Activated T-helper 9 cell treated with anti-CD3 and anti-CD28 coated beads, Interleukin-2, amount 50 U/mL, for 16 hours (primary cell): ENCODE measurements at regions not wholly inside any gene's neighbourhood (a gene's known extent, or its start where the extent isn't known, plus 50 kb on each side); places are given as distances from the start of the nearest gene placed in this dataset.
"Not testable (repeated sequence)": the region's sequence is repeated elsewhere in the genome, so short reads cannot be mapped to it uniquely, and the experiment has no call there.

Experiments
- DNase-seq: peaks from one replicate; pipeline ENCODE4 v3.0.0-alpha.2; 2020; ENCODE audit warnings: low read depth

DNA sequence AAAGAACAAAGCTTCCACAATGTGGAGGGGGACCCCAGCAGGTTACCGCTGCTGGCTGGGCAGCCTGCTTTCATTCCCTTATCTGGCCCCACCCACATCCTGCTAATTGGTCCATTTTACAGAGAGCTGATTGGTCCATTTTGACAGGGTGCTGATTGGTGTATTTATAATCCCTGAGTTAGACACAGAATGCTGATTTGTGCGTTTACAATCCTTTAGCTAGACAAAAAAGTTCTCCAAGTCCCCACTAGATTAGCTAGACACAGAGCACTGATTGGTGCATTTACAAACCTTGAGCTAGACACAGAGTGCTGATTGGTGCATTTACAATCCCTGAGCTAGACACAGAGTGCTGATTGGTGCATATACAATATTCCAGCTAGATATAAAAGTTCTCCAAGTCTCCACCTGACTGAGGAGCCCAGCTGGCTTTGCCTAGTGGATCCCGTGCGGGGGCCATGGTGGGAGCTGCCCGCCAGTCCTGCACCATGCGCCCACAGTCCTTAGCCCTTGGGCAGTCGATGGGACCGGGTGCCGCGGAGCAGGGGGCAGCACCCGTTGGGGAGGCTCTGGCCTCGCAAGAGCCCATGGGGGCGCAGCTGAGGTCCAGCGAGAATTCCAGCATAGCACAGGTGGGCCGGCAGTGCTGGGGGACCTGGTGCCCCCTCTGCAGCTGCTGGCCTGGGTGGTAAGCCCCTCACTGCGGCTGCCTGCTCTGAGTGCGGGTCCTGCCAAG, 88.8 kb upstream of the MYLIP start:
- DNase-seq: not testable (repeated sequence)

DNA sequence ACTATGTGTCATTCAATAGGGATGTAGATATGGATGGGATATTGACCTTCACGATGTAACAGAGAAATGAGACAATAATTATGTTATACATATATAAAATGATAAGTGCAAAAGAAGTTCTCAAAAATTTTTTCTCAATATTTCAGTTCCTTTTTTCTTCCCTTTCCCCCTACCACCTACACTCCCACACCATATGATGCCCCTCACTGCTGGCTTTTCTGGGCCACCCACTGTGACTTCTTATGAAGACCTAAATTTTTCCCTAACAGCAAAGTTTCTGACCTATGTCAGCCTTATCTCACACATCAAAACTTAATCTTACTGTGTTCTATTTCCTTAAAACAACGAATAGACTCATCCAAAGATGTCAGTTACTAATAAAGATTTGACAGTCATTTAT, 89.9 kb upstream of the MYLIP start:
- no peak for DNase-seq

DNA sequence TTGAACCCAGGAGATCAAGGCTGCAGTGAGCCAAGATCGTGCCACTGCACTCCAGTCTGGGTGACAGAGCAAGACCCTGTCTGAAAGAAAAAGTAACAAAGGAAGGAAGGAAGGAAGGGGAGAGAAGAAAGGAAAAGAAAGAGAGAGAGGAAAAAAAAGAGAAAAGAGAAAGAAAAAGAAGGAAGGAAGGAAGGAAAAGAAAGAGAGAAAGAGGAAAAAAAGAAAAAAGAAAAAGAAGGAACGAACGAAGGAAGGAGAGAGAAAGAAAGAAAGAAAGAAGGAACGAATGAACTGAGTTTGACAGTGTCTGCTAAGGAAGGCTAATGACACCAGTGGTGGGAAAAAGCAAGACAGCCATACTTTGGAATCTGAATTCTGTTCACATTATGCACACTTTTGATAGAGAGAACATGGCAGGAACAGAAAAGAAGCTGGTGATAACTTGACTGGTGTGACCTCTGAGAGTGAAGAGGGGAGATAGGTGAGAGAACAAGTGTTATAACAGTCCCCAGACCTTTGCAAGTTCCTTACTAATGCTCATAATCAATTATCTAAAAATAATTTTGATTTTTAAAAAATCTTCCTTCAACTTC, 93.3 kb upstream of the MYLIP start:
- no peak for DNase-seq

DNA sequence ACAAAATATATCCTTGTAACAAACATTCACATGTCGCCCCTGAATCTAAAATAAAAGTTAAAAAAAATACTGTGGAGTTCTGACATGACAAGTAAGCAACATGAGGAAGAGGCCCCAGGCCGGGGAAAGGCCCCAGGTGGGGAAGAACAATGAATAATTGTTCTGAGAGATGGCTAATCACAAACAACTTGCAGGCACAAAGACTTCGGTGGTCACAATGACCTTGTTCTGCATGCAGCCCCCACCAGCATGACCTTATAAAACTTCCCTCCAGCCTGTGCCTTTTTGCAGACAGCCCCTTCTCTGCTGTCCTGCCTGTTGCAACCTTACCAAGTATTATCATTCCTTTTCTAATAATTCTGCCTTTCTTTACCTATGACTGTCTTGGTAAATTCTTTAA, 95.7 kb upstream of the MYLIP start:
- DNase-seq: no peak

DNA sequence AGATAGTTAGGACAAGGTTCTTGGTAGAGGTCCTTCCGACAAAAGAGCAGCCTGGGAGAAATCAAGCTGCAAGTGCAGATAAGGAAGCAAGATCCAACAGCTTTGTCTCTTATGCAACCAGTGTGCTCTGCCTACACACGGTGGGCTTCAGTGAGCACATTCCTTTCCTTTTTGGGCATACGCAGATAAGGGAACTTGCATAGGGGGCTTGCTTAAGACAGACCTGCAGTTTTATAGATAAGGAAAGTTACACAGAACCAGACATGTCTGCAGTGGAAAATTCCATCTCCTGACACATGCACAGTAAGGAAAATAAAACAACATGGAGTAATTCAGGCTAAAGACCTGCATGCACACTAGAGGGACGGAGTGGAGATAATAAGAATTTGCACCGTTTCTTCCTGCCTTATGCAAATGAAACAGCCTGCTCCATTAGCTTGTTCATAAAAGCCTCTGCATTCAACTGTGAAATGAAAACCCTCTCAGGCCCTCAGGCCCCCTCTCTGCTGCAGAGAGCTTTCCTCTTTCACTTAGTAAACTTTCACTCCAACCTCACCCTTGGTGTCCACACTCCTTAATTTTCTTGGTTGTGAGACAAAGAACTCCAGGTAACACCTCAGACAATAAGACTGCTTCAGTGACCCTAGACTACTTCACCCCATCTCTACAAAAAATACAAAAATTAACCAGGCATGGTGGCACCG, 97.5 kb upstream of the MYLIP start:
- no peak for DNase-seq

DNA sequence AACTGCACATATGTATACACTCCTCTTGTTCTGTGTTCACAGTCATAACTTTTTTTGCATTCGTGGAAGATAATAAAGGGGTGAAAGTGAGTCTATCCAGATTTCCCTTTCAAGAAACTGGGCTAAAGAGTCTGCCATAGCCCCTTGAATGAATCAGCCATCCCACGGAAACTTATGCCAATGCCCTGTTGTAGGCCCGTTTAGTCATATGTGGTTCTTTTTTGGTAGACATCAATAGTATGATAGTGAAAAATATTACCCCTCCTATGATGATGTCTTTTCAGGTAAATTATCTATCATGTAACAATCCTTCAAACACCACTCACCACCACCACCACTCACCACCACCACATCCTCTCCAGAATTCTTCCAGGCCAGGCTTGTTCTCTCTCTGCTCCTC, 99.9 kb upstream of the MYLIP start:
- DNase-seq: no peak

DNA sequence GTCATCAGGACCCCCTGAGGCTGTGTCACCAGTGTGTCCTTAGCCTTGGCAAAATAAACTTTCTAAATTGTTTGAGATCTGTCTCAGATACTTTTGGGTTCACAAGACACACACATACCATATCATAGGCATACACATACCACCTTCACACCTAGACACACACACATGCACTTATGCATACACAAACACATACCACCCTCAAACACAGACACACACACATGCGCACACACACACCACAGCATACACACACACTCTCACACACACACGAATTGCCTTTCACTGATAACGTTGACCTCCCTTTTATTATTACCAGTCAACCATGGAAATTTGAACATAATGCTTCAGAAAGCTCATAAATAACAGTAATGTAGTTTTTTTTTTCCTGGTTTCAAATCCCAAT, 108.6 kb upstream of the MYLIP start:
- no peak for DNase-seq

DNA sequence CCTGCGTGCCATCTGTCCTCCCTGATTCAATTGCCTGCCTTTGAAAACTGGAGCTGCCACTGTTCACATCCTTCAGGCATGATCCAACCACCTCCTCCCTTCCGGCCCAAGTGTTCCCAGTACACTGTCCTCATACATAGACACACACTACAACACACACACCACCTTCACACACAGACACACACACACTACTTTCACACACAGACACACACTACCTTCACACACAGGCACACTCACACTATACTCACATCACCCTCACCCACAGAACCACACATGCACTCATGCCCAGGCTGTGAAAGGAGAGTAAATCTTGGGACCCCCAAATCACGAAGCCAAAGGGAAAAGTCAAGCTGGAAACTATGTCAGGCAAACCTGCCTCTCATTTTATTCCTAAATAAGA, 109.4 kb upstream of the MYLIP start:
- DNase-seq: no peak

DNA sequence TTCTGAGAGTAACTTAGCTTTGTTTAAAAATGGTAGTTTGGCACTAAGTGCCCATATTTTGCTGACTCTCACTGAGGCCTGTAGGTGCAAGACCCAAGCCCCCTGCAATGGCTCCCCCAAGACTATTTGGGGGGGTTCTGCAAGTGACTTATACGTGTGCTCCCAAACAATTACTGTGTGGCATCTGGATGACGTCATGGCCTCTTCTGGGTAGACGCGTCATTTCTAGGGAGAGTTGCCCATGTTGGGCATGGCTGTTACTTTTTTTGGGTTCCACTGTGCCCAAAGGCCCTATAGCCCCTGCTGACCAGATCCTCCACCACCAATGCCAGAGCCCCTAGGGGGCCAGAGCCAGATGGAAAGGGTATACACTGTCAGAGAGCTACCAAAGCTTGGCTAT, 110.3 kb upstream of the MYLIP start:
- DNase-seq: no peak

DNA sequence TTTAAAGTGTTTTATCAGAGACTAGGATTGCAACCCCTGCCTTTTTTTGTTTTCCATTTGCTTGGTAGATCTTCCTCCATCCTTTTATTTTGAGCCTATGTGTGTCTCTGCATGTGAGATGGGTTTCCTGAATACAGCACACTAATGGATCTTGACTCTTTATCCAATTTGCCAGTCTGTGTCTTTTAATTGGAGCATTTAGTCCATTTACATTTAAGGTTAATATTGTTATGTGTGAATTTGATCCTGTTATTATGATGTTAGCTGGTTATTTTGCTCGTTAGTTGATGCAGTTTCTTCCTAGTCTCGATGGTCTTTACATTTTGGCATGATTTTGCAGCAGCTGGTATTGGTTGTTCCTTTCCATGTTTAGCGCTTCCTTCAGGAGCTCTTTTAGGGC, 114.6 kb upstream of the MYLIP start:
- not testable (repeated sequence) for DNase-seq

DNA sequence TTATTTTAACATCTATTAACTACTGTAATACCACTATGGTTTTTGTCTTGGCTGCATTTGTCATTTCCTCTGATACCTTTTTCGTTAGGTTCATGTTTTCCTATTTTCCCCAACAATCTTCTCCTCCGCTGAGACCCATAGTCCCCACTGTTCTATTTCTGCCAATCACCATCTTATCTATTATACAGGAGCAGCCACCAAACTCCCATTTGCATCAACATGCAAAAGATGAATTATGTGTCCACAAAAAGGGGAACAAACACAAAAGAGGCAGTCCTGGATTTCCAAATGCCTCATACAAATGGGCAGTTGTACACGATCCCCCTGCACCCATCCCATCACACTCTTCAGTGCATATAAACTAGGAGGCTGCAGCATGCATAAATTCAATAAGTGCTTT, 121.7 kb upstream of the MYLIP start:
- no peak for DNase-seq

DNA sequence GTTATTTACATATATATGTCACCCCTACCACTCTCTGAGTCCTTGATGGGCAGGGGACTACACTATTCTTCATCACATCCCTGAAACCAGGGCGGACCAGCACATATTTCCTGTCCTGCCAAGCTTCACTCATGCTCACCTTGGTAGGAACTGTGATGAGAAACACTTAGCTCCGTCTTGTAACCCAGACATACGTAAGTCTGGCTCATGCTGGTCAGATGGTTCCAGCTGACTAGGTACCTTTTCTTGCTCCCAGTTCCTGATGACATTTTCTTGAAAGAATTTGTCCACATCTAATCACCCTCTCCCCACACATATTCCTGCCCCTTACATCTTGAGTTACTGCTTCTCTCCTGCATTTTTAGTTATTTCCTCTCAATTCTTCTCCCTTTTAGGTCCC, 122.2 kb upstream of the MYLIP start:
- DNase-seq: no peak

DNA sequence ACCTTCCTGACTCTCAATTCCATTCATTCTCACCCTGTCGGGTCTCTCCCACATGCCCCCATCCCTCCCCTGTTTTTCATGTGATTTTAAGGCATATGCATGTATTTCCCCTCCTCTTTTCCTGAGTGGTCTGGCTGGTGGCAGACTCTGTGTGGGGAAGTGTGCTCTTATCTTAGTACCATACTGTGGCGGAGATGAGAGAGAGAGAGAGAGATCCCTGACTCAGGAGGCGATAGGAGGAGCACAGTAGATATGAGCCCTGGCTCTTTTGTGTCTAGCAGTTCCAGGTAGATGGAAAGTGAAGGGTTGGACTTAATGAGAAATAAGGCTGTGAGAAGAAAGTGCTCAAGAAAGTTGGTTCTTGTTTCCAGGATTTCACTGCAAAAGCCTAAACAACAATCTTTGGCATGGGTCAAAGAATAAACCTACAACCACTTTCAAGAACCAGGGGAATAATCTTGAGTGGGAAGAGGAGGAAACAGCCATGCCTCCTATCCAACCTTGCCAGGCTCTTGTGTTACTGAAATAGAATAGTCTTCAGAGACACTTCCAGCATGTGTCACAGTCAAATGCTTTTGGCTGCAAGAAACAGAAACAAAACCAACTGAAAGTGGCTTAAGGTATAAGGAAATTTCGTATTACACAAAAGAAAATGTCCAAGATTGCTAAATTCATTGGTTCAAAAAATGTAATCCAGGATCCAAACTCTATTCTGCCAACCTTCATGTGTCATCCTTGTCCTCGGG, 123.8 kb upstream of the MYLIP start:
- DNase-seq: no peak

DNA sequence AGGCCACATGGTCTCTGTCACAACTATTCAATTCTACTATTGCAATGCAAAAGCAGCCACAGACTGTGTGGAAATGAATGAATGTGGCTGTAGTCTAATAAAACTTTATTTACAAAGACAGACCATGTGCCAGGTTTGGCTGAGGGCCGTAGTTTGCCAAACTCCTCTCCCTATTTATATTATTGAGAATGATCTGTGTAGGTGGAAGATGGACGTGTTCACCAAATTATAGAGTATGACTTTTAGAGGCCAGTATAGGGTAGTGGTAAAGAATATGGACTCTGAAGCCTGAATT, 125.7 kb upstream of the MYLIP start:
- DNase-seq: no peak

DNA sequence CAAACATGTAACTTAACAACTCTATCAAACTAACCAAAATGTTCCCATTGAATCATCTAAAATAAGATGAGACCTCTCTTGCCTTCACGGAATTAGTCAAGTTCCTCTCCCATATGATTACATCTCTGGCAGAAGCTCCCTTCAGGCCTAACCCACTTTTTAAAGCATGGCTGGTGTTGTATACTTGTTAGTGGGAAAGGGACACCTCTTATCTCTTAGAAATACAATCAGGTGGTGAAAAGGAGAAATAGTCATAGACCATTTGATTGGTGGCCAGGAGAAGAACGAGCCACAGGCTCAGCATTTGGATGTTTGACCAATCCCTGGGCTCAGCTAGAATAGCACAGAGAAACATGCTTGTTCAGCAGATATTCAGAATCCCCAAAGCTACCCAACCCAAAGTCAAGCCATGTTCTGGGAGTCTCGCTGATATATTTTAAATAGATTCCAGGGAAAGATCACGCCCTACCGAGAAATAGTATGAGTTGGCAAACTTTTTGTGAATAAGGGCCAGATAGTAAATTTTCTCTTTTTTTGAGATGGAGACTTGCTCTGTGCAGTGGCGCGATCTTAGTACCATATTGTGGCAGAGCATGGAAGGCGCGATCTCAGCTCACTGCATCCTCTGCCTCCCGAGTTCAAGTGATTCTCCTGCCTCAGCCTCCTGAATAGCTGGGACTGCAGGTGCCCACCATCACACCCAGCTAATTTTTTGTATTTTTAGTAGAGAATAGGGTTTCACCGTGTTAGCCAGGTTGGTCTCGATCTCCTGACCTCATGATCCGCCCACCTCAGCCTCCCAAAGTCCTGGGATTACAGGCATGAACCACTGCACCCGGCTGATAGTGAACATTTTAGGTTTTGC, 126.3 kb upstream of the MYLIP start:
- DNase-seq: no peak

DNA sequence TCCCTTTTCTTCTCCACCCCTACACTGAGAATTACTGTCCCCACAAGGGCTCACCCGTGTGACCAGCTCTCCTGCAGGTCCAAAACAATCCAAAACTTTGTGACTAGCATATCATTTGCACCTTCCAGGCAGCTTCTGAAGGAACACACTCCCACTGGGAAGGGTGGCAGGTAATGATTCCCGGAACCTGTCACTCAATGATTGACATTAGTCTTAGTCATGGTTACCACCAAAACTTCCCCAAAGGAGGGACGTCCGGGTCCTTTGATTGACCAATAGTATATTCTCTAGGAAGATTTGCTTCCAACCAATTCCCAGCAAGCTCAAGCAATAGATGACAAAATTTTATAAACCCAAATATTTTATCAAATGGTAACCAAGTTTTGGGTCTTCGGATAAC, 127.7 kb upstream of the MYLIP start:
- DNase-seq: no peak

DNA sequence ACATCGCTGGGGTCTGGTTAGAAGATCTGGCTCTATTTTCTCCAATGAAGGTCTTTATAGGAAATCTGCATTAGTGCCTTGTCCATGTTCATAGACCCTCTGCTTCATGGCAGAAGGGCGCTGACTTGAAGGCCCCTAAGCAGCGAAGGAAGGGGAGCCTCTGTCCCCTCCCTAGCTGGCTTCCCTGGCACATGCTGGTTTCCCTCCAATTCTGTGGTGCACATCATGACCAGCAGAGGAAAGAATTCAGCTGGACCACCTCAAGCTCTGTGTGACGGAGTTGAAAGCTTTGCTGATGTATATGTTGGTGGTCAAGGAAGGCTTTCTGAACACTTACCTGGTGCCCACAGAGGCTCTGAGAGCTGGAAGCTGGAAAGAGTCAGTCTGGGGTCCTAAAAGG, 129.7 kb upstream of the MYLIP start:
- no peak for DNase-seq

DNA sequence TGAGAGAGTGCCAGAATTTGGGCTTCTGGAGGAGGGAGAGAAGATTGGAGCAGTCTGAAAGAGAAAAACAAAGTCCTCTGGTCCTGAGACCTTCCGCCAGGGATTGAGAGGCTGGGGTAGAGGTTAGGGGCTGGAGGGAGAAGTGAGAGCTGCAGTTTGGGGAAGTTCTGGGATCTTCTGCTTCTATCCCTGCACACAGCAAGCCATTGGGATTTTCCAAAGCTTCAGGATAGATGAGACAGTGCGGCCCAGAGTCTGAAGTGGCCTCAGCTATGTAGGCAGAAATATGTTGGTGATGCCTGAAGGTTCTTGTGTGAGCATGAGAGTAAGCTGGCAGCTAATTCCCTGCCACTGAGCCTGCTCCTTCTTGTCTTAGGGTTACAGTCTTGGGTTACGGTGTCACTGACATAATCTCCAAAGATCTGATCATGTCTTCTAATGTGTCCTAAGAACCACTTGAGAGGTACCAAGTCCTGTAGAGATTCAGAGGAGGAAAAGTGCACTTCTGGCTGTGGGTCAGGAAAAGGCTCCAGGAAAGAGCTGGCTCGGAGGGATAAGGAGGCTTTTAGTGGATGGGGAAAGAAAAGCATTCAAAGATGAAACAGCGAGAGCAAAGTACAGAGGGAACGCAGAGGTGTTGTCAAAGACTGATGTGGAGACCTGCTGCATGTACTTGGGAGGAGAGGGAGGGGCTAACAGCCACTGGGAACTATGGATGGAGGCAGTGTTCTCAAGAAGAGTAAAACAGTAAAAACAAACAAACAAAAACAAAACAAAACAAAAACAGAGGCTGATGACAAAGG, 131.1 kb upstream of the MYLIP start:
- DNase-seq: no peak

DNA sequence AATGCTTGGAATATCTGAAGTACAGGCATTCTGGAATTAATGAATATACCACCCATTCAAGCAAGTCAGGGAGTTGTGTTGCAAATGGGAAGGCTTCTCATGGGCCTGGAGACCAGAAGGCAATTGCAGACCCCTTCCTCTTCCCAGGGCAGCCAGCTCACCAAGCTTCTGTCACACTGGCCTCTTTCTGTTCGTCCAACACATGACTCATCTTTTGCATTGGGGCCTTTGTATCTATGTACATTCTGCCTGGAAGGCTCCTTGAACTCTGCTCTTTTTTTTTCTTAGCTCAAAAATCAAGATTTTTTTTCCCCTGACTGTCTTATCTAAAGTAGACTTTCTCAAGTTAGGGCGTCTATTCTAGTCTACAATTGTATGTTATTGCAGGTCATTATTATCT, 132.9 kb upstream of the MYLIP start:
- DNase-seq: no peak

DNA sequence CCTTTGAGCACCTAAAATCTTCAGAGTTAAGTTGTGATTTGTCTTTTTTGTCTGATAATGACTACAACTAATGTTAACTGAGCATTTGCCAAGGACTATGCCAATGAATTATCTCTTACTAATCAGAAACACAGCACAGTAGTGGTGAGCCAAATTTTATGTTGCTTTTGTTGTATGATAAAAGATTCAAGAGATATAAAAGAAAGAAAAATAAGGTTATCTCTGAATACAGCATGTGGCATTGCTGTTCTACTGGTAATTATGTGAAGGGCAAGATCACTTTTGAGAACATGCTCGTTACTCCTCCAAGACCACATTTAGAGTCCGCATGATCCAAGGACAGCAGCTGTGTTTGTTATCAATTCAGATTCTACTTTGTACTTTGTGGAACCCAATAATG, 133.4 kb upstream of the MYLIP start:
- no peak for DNase-seq

DNA sequence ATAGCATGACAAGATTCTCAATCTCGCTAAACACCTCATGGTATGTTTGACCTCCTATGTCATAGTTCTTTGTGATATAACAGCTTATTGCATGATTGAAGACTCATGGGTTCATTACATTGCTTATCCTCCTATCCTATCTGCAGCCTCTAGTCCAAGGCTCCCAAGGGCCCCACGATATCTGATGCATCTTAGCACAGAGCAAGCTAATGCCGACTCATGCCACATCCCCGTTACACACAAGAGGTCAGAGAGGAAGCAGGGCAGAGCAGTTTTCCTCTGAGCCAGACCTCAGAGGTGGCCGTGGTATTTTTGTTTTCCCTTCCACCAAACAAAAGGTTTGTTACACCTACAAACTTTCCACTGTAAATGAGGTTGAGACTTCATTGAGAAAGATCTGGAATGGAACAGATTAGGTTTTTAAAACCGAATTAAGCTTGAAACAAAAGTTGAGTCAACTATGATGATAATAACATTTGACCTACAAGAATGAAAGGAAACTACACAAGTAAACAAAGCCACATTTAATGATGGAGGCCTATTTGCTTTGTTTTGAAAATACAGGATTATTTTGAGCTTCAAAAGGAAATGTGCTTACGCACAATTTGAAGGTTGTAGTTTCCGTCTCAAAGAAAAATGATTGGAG, 133.9 kb upstream of the MYLIP start:
- no peak for DNase-seq
